ENCODE measurements at regions not wholly inside any gene's neighbourhood (a gene's known extent, or its start where the extent isn't known, plus 50 kb on each side); places are given as distances from the start of the nearest gene placed in this dataset.

- Histone ChIP-seq H2AFZ (ENCODE audit: low read length) (no peak overlapping the region), H3K9me3 (ENCODE audit: control insufficient read depth, low read depth, low read length) (no peaks in the 10 kb centered on the region), H4K5ac (ENCODE audit: insufficient read length, low read depth, low read length) (no peak overlapping the region), H3T11ph (ENCODE audit: low read length) (no peak overlapping the region), H2BK5ac (ENCODE audit: insufficient read length, low read length) (no peak overlapping the region), H2BK20ac (ENCODE audit: low read depth, low read length, poor library complexity, severe bottlenecking) (no peak overlapping the region), H4K8ac (replicated peaks; ENCODE audit: insufficient read length, low read depth, low read length) (no peak overlapping the region), H2BK120ac (ENCODE audit: low read depth, low read length, poor library complexity, severe bottlenecking) (no peak overlapping the region), H3K23me2 (ENCODE audit: insufficient read length, low read depth, low read length, poor library complexity, severe bottlenecking) (no peaks in the 10 kb centered on the region), H3K9ac (ENCODE audit: extremely low read depth, insufficient read length, low read length) (no peak overlapping the region), H3K56ac (ENCODE audit: insufficient read length, low read depth, low read length) (no peak overlapping the region), H2AK5ac (ENCODE audit: insufficient read length, low read length) (no peak overlapping the region), H3K79me2 (ENCODE audit: insufficient read depth, low read length) (no peaks in the 10 kb centered on the region), H2BK12ac (ENCODE audit: insufficient read length, low read depth, low read length) (no peak overlapping the region), H3K27ac (ENCODE audit: insufficient read length, low read depth, low read length) (no peak overlapping the region), H3K4me1 (ENCODE audit: insufficient read depth, low read length) (no peaks in the 10 kb centered on the region), H3K79me1 (ENCODE audit: insufficient read depth, low read depth, low read length, poor library complexity, severe bottlenecking) (no peaks in the 10 kb centered on the region), H3K23ac (ENCODE audit: insufficient read length, low read depth, low read length) (no peak overlapping the region), H3K18ac (ENCODE audit: insufficient read length, low read depth, low read length) (no peak overlapping the region), H4K20me1 (ENCODE audit: control insufficient read depth, insufficient read depth, insufficient read length) (no peaks in the 10 kb centered on the region), H3K4ac (ENCODE audit: low read depth, low read length) (no peak overlapping the region), H3K4me2 (ENCODE audit: insufficient read depth, insufficient read length, low read length) (no peak overlapping the region), H3K27me3 (ENCODE audit: insufficient read depth, low read length) (no peaks in the 10 kb centered on the region), H3K14ac (ENCODE audit: insufficient read depth, low read length) (no peak overlapping the region), H2BK15ac (ENCODE audit: low read depth, low read length) (no peak overlapping the region), H4K91ac (ENCODE audit: insufficient read length, low read depth, low read length) (no peak overlapping the region)
- H3K27ac Mint-ChIP-seq, result no peak overlapping the region
- no peak overlapping the region for H3K4me3 Mint-ChIP-seq
- peaks cover 2% of the 10 kb centered on the region for H3K27me3 Mint-ChIP-seq (ENCODE audit: low read depth)
- no peak for TF ChIP-seq CTCF (conservative IDR thresholded peaks at IDR 0.05)
- H3K4me1 Mint-ChIP-seq, result peaks cover 8% of the 10 kb centered on the region in 2 experiments
- no CpG with 5 or more reads among the region's 2 CpGs for WGBS (ENCODE audit: extremely low coverage, insufficient read length, low lambda C conversion rate)
- no peaks in the 10 kb centered on the region; a peak in 2 of 7 replicates for H3K36me3 Mint-ChIP-seq (ENCODE audit: insufficient read depth in 1 of 3, low read depth in 3 of 3)
- H3K9me3 Mint-ChIP-seq, result peaks cover 3 to 5% of the 10 kb centered on the region in 2 experiments; a peak in 3 of 5 replicates
- no peak for DNase-seq
Measured at GRCh38 chr6:25150863-25151262, 128.3 kb upstream of the CARMIL1 start.

All from H9 (cell line).